NOMO-1 (cell line): ENCODE measurements at regions not wholly inside any gene's neighbourhood (a gene's known extent, or its start where the extent isn't known, plus 50 kb on each side); places are given as distances from the start of the nearest gene placed in this dataset.
"Not testable (repeated sequence)": the region's sequence is repeated elsewhere in the genome, so short reads cannot be mapped to it uniquely, and the experiment has no call there.

Source experiments
- DNase-seq, 2 experiments: peaks; one replicate each; lab custom pipeline; 2025; ENCODE audit not compliant: unreplicated experiment in 2 of 2; lab: John Stamatoyannopoulos, UW

GRCh38 chr3:157859541-157859940 lies 246.7 kb downstream of the SHOX2 start:
- DNase-seq: no peak

DNA sequence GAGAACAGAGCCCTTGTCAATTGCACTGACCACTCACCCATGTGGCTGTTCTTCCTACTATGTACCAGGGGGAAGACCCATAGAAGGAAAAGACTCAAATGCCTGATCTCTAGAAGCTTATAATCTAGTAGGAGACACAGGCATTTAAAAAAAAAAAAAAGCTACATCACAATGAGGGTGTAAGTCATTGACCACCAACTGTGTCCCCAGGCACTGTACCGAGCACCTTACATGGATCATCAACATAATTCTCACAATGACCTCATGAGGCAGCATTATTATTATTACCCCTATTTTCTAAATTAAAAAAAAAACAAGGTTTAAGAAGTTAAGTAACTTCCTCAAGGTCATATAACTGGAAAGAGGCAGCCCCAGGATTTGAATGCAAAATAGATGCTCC lies 247.4 kb downstream of the SHOX2 start:
- DNase-seq: no peak

DNA sequence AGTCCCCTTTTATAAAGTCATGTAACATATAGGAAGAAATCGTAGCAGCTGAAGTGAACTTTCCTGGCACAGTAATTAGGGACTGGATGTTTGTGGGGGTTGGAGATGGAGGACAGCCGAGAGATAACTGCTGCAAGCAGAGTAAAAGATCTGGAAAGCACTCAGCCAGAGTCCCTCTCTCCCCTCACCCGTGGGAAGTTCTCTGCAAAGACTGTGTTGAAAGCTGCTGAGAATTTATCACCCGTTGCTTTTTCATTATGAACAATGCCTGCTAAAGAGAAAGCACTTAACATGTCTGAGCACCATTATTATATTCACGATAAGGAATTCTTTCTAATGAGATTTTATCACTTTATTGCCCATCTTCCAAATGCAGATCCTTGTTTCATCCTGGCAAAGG lies 248.8 kb downstream of the SHOX2 start:
- no peak for DNase-seq

DNA sequence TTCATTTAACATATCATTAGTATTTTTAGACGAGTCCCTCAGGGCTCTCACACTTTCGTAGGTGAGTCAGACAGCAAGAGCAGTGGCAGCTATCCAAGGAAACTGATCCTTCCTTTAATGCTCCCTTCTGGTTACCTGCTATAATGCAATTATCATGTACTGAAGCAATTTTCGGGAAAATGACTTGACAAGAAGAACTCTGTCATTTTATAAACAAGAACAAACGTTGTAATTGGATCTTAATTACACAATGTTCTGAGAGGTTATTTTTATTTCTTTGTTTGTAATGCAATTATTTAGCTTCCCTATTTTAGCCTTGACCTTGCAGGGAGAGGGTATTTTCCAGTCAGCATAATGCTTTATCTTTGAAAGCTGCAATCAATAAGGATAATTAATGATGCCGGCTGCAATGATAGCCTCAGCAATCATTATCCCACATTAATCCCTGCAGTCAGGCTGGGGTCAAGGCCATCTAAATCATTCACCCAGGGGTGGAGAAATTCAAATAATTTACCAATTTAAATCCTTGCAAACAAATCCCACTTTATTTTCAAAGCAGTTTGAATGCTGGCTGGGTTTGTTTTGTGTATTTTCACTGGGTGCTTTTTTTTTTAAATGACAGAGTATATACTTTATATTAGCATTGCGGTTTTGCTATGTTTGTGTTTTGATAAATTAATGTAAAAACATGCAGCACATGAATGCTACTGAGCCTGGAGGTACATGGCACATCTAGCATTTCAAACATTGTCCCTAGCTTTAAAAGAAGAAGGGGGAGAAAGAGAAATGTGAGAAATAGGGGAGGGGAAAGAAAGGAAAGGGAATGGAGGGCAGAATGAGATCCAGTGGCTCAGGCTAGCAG lies 249.9 kb downstream of the SHOX2 start:
- DNase-seq: no peak

GRCh38 chr3:157845839-157846238 lies 260.4 kb downstream of the SHOX2 start:
- not testable (repeated sequence) for DNase-seq

GRCh38 chr3:157844800-157845565 lies 261.2 kb downstream of the SHOX2 start:
- no peak for DNase-seq

DNA sequence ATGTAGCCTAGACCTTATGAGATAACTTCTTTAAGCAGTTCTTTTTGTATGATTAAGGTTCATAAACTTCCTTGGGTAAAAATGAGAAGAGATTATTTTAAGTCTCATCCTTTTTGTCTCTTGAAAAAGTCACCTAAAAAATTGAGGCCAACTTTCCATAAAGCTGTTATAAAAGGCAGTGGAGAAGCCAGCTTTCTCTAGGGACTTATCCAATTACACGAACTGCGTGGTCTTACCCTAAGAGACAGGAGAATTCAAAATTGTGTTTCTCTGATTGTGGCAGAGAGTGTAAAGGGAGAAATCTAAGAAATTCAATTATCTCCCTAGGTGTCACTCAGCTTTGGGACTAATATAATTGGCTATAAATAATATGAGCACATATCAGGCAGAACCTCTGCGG lies 262.0 kb downstream of the SHOX2 start:
- DNase-seq: no peak

- DNase-seq: no peak
These were observed 265.2 kb downstream of the SHOX2 start for GRCh38 chr3:157841029-157841428.

DNA sequence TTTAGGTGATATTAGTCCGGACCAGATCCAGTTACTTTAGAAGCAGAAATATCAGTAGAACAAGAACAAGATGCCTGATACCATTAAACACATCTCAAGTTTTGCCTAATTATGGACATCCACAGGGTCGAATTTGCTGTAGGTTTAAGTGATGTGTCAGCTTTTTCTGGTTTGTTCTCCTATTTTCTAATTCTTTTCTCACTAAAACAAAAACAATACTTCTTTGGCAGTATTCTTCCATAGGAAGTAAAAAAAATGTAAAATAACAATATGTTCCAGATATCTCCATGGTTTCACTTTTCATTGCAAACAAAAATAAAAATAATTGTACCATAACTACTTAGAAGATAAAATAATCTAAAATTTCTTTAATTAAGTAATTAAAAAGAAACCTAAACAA lies 265.7 kb downstream of the SHOX2 start:
- DNase-seq: no peak

GRCh38 chr3:157838457-157838856 lies 267.8 kb downstream of the SHOX2 start:
- DNase-seq: no peak

DNA sequence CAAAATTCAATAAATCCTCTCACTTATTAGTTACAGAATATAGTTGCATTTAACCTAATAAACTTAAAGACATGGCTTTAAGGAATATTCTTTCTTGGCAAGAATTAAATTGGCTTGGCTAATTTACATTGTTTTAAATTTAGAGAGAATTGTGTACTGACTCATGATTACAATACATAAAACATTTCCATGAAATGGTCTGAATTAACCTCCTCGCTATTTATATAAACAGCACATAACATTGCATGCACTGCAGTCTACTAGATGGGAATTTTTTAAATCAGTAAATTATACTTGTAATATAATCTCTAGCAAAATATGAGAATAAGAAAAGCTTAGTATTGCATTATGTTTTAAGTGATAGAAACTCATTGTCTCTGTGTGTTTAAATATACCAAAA lies 268.9 kb downstream of the SHOX2 start:
- DNase-seq: no peak

GRCh38 chr3:157836022-157836421 lies 270.2 kb downstream of the SHOX2 start:
- DNase-seq: no peak

DNA sequence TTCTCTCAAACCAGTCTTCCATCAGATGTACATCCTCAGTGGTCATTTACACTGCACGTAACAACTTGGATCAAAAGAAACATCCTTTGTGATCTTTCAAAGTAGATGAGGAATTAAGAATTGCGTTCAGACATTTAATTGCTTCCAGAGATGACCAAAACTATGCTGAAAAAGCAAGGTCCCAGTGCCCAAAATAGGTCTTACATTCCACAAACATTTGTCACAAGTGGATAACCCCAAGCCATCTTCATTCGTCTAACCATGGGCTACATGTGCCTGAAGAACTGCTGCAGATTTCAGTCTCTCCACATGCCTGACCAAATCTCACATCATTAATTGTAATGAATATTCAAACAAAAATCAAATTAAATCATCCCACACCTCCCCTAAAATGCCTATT lies 273.6 kb downstream of the SHOX2 start:
- no peak for DNase-seq

DNA sequence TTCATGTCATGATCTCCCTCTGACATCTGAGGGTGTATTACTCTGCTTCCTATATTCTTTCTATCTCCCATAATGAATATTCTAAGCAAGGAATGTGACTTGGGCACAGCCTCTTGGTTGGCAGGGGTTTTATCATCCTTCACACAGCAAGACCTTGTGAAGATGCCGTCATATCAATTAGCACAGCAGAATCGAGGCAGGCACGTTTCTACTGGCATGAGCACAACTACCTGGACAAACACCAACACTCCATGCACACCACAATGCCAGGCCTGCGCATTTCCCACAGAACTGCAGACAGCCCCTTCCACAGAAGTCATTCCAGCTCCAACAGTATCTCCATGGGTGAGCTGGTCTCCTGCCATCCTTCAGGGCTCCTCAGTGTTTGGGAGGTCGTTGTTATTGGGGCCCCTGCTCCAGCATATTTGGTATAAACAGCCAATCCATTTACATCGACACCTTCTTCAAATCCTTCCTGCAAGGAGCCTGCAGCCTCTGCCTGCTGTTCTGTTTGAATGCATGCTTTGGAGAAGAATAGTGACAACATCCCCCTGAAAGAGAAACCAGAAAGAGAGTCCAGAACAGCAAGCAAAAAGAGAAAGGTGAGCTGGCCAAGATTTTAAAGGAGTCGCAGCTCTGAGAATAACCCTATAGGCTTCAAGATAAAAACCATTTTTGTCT lies 275.5 kb downstream of the SHOX2 start:
- no peak for DNase-seq

DNA sequence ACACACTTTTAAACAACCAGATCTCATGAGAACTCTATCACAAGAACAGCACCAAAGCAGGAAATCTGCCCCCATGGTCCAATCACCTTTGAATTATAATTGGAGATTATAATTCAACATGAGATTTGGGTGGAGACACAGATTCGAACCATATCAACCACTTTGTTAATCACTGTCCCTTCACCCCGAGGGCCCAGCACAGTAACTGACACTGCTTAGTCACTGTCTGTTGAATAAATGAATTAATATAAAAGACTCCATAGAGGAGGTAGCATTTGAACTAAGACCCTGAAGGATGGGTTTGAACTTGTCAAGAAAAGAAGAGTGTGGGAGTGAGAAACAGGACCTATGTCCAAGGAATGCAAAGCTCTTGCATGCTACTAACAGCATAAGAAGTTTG lies 276.4 kb downstream of the SHOX2 start:
- DNase-seq: no peak

DNA sequence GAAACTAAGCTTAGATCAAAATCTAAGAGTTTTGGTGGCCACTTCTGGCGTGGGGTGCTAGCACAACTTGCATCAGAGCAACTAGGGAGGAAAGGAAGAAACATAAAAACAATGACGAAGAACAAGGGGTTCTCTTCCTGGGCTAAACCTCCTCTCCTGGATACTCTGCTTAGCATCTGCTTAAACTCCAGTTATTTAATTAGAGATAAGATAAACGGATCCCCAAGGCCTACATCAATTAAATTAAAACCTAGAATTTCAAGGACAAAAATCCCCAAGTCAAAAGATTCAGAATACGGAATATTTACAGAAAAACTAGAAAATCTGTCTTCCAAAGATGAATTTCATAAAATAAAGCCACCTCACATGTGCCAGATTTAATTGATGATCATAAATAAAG lies 281.9 kb downstream of the SHOX2 start:
- DNase-seq: no peak

DNA sequence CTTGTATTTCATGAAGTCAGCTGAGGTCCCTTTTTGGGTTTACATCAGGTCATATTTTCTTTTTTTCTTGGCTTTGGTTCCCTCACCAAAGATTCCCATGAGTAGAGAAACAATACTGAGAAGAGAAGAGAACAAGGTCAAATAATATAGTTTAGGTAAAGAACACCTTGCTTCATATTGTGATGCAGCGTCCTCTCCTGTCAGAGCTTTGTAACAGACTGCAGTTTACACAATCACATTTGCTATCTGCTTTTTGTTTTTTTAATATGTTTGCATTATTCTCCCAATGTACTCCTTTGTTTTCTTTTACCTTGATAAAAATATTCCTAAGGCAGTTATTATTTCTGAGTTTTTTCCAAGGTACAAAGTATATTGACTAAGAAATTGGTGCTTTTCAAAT lies 283.2 kb downstream of the SHOX2 start:
- no peak for DNase-seq

- no peak for DNase-seq
These were observed 286.1 kb downstream of the SHOX2 start for GRCh38 chr3:157820157-157820517.

DNA sequence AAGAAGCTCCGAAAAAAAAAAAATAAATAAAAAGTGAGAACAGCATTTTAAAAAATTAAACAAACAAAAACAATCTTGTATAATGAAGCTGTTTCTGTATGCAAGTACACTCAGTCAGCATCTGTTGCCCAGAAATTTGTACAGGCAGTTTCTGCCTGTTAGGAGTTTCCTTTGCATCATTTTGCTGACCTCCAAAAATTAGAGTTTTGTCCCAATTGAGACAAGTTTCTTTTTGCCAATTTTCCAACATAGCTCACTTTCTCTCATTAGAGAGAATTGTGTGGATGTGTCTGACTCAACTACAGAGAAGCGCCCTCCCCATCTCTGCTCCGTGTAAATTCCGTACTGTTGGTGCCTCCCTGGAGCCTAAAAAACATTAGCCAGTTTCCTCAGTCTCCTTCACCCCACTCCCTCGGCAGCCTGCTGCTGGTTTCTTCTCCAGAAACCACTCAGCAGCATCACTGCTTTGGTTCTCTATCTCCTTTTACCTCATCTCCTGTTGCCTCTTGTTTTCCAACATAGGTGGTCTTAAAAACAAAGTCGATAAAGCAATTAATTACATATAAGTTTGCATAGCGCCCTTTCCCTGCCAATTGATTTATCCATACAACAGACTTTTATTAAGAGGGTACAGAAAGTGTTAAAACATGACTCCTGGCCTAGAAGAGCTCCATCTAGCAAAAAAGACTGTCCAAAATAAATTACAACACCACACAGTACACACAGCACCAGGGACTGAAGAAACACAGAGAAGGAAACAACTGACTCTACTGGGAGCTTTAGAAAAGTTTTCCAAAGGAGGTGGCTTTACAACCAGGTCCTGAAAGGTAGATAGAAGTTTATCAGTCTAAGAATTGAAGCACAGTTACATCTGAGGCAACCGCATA lies 286.7 kb downstream of the SHOX2 start:
- DNase-seq: no peak

- DNase-seq: no peak
These were observed 289.3 kb downstream of the SHOX2 start for GRCh38 chr3:157816896-157817295.

- no peak for DNase-seq
These were observed 289.9 kb downstream of the SHOX2 start for GRCh38 chr3:157816296-157816695.
